VCaP (cell line): ENCODE measurements at regions not wholly inside any gene's neighbourhood (a gene's known extent, or its start where the extent isn't known, plus 50 kb on each side); places are given as distances from the start of the nearest gene placed in this dataset.

Experiments
- H3K27ac ChIP-seq: fragments of 450-650 bp; 2 replicates; pipeline ENCODE4 v1.5.1; 2017
- TF ChIP-seq, protein P1 (sequence below): fragments of 450-650 bp; conservative IDR thresholded peaks from 2 replicates; pipeline ENCODE4 v1.5.1; 2017; ENCODE audit warnings: mild to moderate bottlenecking, moderate library complexity

- no peak overlapping the region for H3K27ac ChIP-seq
- TF ChIP-seq, protein P1, sequence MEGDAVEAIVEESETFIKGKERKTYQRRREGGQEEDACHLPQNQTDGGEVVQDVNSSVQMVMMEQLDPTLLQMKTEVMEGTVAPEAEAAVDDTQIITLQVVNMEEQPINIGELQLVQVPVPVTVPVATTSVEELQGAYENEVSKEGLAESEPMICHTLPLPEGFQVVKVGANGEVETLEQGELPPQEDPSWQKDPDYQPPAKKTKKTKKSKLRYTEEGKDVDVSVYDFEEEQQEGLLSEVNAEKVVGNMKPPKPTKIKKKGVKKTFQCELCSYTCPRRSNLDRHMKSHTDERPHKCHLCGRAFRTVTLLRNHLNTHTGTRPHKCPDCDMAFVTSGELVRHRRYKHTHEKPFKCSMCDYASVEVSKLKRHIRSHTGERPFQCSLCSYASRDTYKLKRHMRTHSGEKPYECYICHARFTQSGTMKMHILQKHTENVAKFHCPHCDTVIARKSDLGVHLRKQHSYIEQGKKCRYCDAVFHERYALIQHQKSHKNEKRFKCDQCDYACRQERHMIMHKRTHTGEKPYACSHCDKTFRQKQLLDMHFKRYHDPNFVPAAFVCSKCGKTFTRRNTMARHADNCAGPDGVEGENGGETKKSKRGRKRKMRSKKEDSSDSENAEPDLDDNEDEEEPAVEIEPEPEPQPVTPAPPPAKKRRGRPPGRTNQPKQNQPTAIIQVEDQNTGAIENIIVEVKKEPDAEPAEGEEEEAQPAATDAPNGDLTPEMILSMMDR = no peak
Measured at GRCh38 chr5:147152086-147152485, 82.7 kb upstream of the STK32A start.

DNA sequence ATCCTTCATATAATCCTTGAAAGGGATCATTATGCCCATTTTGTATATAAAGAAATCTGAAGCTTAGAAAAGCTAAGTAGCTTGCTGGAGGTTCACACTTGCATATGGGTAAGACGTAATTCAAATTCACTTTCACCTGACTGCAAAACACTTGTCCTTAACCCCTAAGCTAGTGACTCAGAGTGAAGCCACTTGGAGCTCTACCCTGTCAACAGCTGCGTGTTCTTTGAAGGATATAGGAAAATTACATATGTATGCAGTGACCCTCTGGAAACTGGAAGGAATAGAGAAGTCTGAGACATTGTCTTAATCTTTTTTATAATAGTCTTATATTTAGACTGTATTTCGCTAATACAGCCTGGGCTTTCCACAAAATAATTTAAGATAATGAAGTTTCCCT, 80.0 kb upstream of the STK32A start:
- TF ChIP-seq, protein P1 = no peak
- no peak overlapping the region for H3K27ac ChIP-seq

DNA sequence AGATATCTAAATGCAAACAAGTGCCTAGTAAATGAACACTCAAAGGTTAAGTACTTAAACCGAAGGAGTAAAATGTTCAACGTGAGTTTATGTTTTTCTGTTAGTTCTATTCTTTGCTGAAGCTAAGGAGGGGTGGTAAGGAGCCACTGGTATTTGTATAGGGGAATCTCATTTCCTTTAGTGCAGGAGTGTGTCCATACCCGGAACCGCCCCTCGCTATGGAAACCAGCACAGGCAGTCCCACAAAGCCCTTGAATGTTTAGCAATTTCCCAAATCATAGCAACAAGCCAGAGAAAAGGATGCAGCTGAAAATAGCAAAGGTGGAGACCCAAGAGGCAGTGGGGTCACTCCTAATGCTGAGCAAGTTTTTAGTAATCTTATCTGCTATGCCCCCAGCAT, 78.8 kb upstream of the STK32A start:
- H3K27ac ChIP-seq = no peak overlapping the region
- TF ChIP-seq, protein P1 = no peak

- TF ChIP-seq, protein P1 = no peak
- H3K27ac ChIP-seq = no peak overlapping the region
Measured at GRCh38 chr5:147160902-147161700, 73.7 kb upstream of the STK32A start.

DNA sequence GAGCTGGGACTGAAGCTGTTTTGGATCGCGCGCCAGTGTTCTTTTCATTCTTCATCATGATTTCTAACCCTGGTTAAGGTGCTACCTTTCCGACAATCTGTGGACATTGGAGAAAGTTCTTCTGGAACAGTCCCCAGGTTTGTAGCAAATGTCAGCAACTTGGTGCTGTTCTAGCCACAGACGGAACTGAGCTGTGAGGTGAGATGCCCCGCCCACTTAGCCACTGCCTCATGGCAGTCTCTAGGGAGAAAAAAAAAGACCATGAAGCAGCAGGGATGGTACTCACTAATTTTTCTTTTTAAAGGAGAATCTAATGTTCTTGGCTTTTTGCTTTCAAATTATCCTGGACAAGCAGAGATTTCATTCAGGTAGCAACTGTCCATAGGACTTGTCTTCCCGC, 72.1 kb upstream of the STK32A start:
- H3K27ac ChIP-seq = no peak overlapping the region
- TF ChIP-seq, protein P1 = no peak

DNA sequence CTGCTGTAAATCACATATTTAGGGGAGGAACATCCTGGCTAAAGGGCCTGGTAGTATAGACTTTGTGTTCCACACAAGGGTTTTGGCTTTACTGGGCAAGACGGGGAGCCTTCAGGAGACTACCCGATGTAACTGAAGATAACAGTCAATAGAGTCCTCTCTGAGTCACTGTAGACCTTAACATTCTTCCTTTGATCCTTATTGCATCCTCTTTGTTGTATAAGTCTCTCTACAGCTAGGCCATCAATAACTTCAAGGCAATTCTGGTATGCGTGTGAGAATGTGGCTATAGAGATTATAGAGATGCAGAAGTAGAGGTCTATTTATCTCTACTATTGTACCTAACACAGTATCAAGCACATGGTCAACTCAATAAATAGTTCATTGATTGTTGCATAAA, 67.3 kb upstream of the STK32A start:
- H3K27ac ChIP-seq = no peak overlapping the region
- TF ChIP-seq, protein P1 = no peak

- TF ChIP-seq, protein P1 = no peak
- H3K27ac ChIP-seq = no peak overlapping the region
Measured at GRCh38 chr5:147168578-147169327, 66.1 kb upstream of the STK32A start.
